AG10803 (cell line): ENCODE measurements at regions not wholly inside any gene's neighbourhood (a gene's known extent, or its start where the extent isn't known, plus 50 kb on each side); places are given as distances from the start of the nearest gene placed in this dataset.

Experiments used
- DNase-seq: peaks from one replicate; pipeline ENCODE4 v3.0.0; 2010; ENCODE audit warnings: low read depth
- H3K4me3 ChIP-seq: 2 replicates; pipeline ENCODE4 v1.5.1; 2011; ENCODE audit warnings: mild to moderate bottlenecking, low read length, control low read depth
- TF ChIP-seq, protein P1 (sequence below): conservative IDR thresholded peaks from 2 replicates; pipeline ENCODE4 v1.5.1; 2011; ENCODE audit warnings: mild to moderate bottlenecking, low read length, control low read depth, inconsistent platforms

DNA sequence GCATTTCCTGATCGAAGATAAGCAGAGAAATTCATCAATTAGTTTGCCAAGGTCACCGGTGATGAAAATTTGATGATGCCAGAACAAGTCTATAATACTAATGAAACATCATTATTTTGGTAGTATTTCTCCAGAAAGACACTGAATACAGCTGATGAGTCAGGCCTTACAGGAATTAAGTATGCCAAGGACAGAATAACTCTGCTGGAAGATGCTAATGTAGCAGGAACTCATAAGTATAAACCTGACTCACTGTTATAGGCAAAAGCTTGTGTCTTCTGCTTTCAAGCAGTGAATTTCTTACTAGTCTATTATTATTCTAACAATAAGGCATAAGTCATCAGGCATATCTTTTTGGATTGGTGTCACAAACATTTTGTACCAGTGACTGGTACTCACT, 1825.1 kb upstream of the IGFBP7 start:
- TF ChIP-seq, protein P1, sequence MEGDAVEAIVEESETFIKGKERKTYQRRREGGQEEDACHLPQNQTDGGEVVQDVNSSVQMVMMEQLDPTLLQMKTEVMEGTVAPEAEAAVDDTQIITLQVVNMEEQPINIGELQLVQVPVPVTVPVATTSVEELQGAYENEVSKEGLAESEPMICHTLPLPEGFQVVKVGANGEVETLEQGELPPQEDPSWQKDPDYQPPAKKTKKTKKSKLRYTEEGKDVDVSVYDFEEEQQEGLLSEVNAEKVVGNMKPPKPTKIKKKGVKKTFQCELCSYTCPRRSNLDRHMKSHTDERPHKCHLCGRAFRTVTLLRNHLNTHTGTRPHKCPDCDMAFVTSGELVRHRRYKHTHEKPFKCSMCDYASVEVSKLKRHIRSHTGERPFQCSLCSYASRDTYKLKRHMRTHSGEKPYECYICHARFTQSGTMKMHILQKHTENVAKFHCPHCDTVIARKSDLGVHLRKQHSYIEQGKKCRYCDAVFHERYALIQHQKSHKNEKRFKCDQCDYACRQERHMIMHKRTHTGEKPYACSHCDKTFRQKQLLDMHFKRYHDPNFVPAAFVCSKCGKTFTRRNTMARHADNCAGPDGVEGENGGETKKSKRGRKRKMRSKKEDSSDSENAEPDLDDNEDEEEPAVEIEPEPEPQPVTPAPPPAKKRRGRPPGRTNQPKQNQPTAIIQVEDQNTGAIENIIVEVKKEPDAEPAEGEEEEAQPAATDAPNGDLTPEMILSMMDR: no peak
- no peak overlapping the region for H3K4me3 ChIP-seq
- no peak for DNase-seq

DNA sequence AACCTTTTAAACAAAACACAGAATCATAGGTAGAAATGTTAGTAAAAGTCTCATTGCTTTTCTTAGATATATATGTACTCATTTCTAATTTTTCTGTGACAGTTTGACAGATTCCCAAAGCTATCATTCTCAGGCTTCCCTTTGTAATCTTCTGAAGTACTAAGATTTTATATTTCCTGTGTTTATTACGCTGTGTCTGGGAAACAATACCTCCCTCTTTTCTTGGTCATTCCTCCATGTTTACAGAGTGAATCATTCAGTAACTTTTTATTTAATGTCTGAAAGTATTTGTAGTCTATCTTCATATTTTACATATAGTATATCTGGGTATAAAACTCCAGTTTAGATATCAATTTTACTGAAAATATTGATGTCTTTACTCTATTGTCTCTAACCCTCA, 1826.3 kb upstream of the IGFBP7 start:
- TF ChIP-seq, protein P1: no peak
- H3K4me3 ChIP-seq: no peak overlapping the region
- DNase-seq: no peak

DNA sequence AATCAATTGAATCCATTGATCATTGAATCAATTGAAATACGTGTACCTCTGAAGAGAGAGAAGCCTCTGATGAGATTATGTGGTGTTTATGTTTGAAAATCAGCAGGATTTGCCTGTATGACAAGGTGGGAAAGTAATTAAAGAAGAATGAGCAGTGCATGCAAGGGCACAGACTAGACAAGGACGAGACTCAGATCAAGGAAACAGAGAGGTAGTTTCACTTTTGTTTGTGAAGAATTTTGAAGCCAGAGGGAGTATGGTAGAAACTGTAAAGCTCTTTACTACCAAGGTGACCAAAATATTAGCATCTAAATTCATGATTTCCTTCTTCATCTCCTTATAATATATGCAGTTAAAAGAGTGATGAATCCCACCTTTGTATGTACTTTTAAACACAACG, 1830.0 kb upstream of the IGFBP7 start:
- TF ChIP-seq, protein P1: no peak
- no peak for DNase-seq
- no peak overlapping the region for H3K4me3 ChIP-seq

DNA sequence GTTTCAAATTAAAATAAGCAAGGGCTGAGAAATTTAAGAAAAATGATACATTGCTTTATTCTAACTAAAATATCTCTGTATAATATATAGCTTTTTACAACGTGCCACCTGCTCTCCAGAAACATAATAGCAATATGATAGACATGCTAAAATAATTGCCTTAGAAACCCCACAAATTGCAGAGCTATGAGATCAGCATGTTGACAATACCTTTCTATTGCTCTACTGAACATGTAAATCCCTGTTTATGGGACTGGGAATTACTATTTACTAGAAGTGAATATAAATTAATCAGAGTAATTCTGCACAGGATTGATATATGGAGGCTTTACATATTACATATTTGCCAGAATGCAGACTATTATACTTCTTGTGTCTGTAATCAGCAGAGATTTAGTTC, 1831.1 kb upstream of the IGFBP7 start:
- DNase-seq: no peak
- TF ChIP-seq, protein P1: no peak

DNA sequence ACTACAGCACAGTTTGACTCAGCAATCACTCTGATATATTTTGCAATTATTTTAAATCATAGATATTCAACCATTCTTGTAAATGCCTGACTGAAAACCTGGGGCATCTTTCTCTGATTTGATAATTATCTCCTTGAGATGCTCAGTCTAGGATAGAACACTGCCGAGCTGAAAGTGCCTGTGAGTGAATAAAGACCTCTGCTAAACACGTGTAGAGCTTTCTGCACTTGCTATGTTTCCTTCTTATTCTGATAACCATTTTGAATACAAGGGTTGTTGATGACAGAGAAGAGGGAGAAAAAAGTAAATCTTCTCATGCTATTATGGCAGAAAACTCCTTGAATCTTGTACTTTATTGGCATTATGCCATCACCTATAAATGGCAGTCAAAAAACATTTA, 1843.4 kb upstream of the IGFBP7 start:
- DNase-seq: no peak
- H3K4me3 ChIP-seq: no peak overlapping the region
- TF ChIP-seq, protein P1: no peak

More for the DNA sequence above, 1831.1 kb upstream of the IGFBP7 start:
- H3K4me3 ChIP-seq: no peak overlapping the region

DNA sequence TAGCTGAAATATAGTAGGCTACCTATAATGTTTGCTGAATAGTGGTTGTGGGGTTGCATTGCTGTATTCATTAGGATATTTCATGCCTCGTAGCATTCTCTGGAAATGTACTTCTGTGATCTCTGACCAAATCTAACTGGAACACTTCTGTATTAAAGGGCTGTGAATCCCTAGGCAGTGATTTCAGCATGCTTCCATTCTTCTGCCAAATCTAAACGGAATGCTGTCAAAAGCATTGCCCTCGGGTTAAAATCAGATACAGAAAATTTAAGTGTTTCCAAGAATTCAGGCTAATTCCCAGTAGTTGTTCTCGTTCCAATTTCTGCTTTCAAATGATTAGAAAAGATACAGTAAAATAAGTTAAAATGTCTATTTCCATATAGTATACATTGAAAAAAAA, 1847.5 kb upstream of the IGFBP7 start:
- H3K4me3 ChIP-seq: no peak overlapping the region
- no peak for DNase-seq
- TF ChIP-seq, protein P1: no peak

DNA sequence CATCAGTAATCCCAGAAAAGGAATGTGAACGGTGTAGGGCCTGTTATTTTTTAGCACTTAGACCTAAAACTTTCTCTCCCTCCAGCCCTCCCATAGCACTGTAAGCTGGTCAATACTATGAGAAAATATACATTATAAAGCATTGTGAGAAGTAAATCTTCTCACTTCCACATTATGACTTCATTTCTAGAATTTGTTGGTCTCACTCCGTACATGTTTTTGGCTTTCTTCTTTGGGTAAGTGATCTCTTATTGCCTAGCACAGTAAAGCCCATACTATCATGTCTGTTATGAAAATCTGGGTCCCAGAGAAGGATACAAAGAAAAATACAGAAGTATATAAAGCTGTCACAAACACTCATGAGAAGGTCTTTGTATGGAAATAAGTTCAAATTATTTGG, 1851.1 kb upstream of the IGFBP7 start:
- H3K4me3 ChIP-seq: no peak overlapping the region
- no peak for DNase-seq
- TF ChIP-seq, protein P1: no peak
